ENCODE measurements at regions not wholly inside any gene's neighbourhood (a gene's known extent, or its start where the extent isn't known, plus 50 kb on each side); places are given as distances from the start of the nearest gene placed in this dataset.

- H2AFZ ChIP-seq (ENCODE audit: low read depth), result no peak overlapping the region
Observed at GRCh38 chr6:146890644-146891434, 292.1 kb downstream of the ADGB start.

GRCh38 chr6:146891615-146892265 is 293.0 kb downstream of the ADGB start:
- Histone ChIP-seq H2AFZ (ENCODE audit: low read depth) (no peak overlapping the region), H3K4me2 (no peak overlapping the region), H3K36me3 (ENCODE audit: insufficient read depth) (no peaks in the 10 kb centered on the region), H3K27me3 (ENCODE audit: insufficient read depth, low read depth) (no peaks in the 10 kb centered on the region), H3K4me1 (ENCODE audit: low read depth, poor library complexity, severe bottlenecking) (no peaks in the 10 kb centered on the region), H3K9ac (no peak overlapping the region), H4K20me1 (ENCODE audit: insufficient read depth) (no peaks in the 10 kb centered on the region), H3K4me3 (IDR thresholded peaks at IDR 0.05; ENCODE audit: insufficient read depth, low read depth, low read length) (no peak overlapping the region), H3K27ac (no peak overlapping the region), H3K79me2 (ENCODE audit: insufficient read depth, low read depth) (no peaks in the 10 kb centered on the region)
- TF ChIP-seq CTCF (conservative IDR thresholded peaks at IDR 0.05; ENCODE audit: low read depth, low read length), result no peak

More at GRCh38 chr6:146890644-146891434, 292.1 kb downstream of the ADGB start:
- Histone ChIP-seq H3K4me2 (no peak overlapping the region), H3K27me3 (ENCODE audit: insufficient read depth, low read depth) (no peaks in the 10 kb centered on the region), H3K27ac (no peak overlapping the region), H3K4me1 (ENCODE audit: low read depth, poor library complexity, severe bottlenecking) (no peaks in the 10 kb centered on the region), H3K36me3 (ENCODE audit: insufficient read depth) (no peaks in the 10 kb centered on the region), H3K79me2 (ENCODE audit: insufficient read depth, low read depth) (no peaks in the 10 kb centered on the region), H3K9ac (no peak overlapping the region), H4K20me1 (ENCODE audit: insufficient read depth) (no peaks in the 10 kb centered on the region), H3K4me3 (IDR thresholded peaks at IDR 0.05; ENCODE audit: insufficient read depth, low read depth, low read length) (no peak overlapping the region)
- TF ChIP-seq CTCF (conservative IDR thresholded peaks at IDR 0.05; ENCODE audit: low read depth, low read length), result no peak

GRCh38 chr6:146892283-146892612 is 293.5 kb downstream of the ADGB start:
- H3K27ac ChIP-seq, result no peak overlapping the region
- H3K79me2 ChIP-seq (ENCODE audit: insufficient read depth, low read depth), result no peaks in the 10 kb centered on the region
- H3K4me3 ChIP-seq (IDR thresholded peaks at IDR 0.05; ENCODE audit: insufficient read depth, low read depth, low read length), result no peak overlapping the region

More at GRCh38 chr6:146892283-146892612, 293.5 kb downstream of the ADGB start:
- Histone ChIP-seq H3K9ac (no peak overlapping the region), H4K20me1 (ENCODE audit: insufficient read depth) (no peaks in the 10 kb centered on the region), H2AFZ (ENCODE audit: low read depth) (no peak overlapping the region), H3K27me3 (ENCODE audit: insufficient read depth, low read depth) (no peaks in the 10 kb centered on the region), H3K36me3 (ENCODE audit: insufficient read depth) (no peaks in the 10 kb centered on the region), H3K4me2 (no peak overlapping the region), H3K4me1 (ENCODE audit: low read depth, poor library complexity, severe bottlenecking) (no peaks in the 10 kb centered on the region)
- no peak for TF ChIP-seq CTCF (conservative IDR thresholded peaks at IDR 0.05; ENCODE audit: low read depth, low read length)

Data from KMS-11 (cell line).